ENCODE measurements at regions not wholly inside any gene's neighbourhood (a gene's known extent, or its start where the extent isn't known, plus 50 kb on each side); places are given as distances from the start of the nearest gene placed in this dataset.

GRCh38 chr16:59259074-59259949 is 525.2 kb upstream of the GOT2 start:
- in situ Hi-C loops (cut with HindIII; ENCODE audit: low sequenced_read_pairs): no loop called here
- DNase-seq (ENCODE audit: low spot score): no peak

GRCh38 chr16:59252317-59252716 is 518.2 kb upstream of the GOT2 start:
- in situ Hi-C loops (cut with HindIII; ENCODE audit: low sequenced_read_pairs): no loop called here
- no peak for DNase-seq (ENCODE audit: low spot score)

GRCh38 chr16:59249011-59249410 is 514.9 kb upstream of the GOT2 start:
- DNase-seq (ENCODE audit: low spot score): no peak
- in situ Hi-C loops (cut with HindIII; ENCODE audit: low sequenced_read_pairs): no loop called here

GRCh38 chr16:59242556-59242955 is 508.4 kb upstream of the GOT2 start:
- DNase-seq (ENCODE audit: low spot score): no peak
- in situ Hi-C loops (cut with HindIII; ENCODE audit: low sequenced_read_pairs): no loop called here

GRCh38 chr16:59238246-59238645 is 504.1 kb upstream of the GOT2 start:
- in situ Hi-C loops (cut with HindIII; ENCODE audit: low sequenced_read_pairs): no loop called here
- DNase-seq (ENCODE audit: low spot score): no peak

- DNase-seq (ENCODE audit: low spot score): no peak
- in situ Hi-C loops (cut with HindIII; ENCODE audit: low sequenced_read_pairs): no loop called here
Measured at GRCh38 chr16:59236804-59237458, 502.8 kb upstream of the GOT2 start.

GRCh38 chr16:59224401-59224800 is 490.3 kb upstream of the GOT2 start:
- in situ Hi-C loops (cut with HindIII; ENCODE audit: low sequenced_read_pairs): no loop called here
- no peak for DNase-seq (ENCODE audit: low spot score)

GRCh38 chr16:59220011-59220410 is 485.9 kb upstream of the GOT2 start:
- no peak for DNase-seq (ENCODE audit: low spot score)
- in situ Hi-C loops (cut with HindIII; ENCODE audit: low sequenced_read_pairs): no loop called here

- no peak for DNase-seq (ENCODE audit: low spot score)
- in situ Hi-C loops (cut with HindIII; ENCODE audit: low sequenced_read_pairs): no loop called here
Measured at GRCh38 chr16:59216291-59216690, 482.2 kb upstream of the GOT2 start.

GRCh38 chr16:59214455-59214854 is 480.3 kb upstream of the GOT2 start:
- no peak for DNase-seq (ENCODE audit: low spot score)
- in situ Hi-C loops (cut with HindIII; ENCODE audit: low sequenced_read_pairs): no loop called here

- in situ Hi-C loops (cut with HindIII; ENCODE audit: low sequenced_read_pairs): no loop called here
- no peak for DNase-seq (ENCODE audit: low spot score)
Measured at GRCh38 chr16:59213952-59214351, 479.8 kb upstream of the GOT2 start.

- DNase-seq (ENCODE audit: low spot score): no peak
- in situ Hi-C loops (cut with HindIII; ENCODE audit: low sequenced_read_pairs): no loop called here
Measured at GRCh38 chr16:59212492-59213024, 478.4 kb upstream of the GOT2 start.

- no peak for DNase-seq (ENCODE audit: low spot score)
- in situ Hi-C loops (cut with HindIII; ENCODE audit: low sequenced_read_pairs): no loop called here
Measured at GRCh38 chr16:59210955-59211541, 476.9 kb upstream of the GOT2 start.

- in situ Hi-C loops (cut with HindIII; ENCODE audit: low sequenced_read_pairs): no loop called here
- DNase-seq (ENCODE audit: low spot score): no peak
Measured at GRCh38 chr16:59205403-59205802, 471.3 kb upstream of the GOT2 start.

- no peak for DNase-seq (ENCODE audit: low spot score)
- in situ Hi-C loops (cut with HindIII; ENCODE audit: low sequenced_read_pairs): no loop called here
Measured at GRCh38 chr16:59204589-59204988, 470.5 kb upstream of the GOT2 start.

- in situ Hi-C loops (cut with HindIII; ENCODE audit: low sequenced_read_pairs): no loop called here
- DNase-seq (ENCODE audit: low spot score): no peak
Measured at GRCh38 chr16:59202233-59202862, 468.2 kb upstream of the GOT2 start.

GRCh38 chr16:59201821-59202220 is 467.7 kb upstream of the GOT2 start:
- in situ Hi-C loops (cut with HindIII; ENCODE audit: low sequenced_read_pairs): no loop called here
- DNase-seq (ENCODE audit: low spot score): no peak

- in situ Hi-C loops (cut with HindIII; ENCODE audit: low sequenced_read_pairs): no loop called here
- DNase-seq (ENCODE audit: low spot score): no peak
Measured at GRCh38 chr16:59201160-59201559, 467.0 kb upstream of the GOT2 start.

GRCh38 chr16:59198487-59198886 is 464.4 kb upstream of the GOT2 start:
- in situ Hi-C loops (cut with HindIII; ENCODE audit: low sequenced_read_pairs): no loop called here

GRCh38 chr16:59195242-59195641 is 461.1 kb upstream of the GOT2 start:
- in situ Hi-C loops (cut with HindIII; ENCODE audit: low sequenced_read_pairs): no loop called here
- no peak for DNase-seq (ENCODE audit: low spot score)

More at GRCh38 chr16:59198487-59198886, 464.4 kb upstream of the GOT2 start:
- no peak for DNase-seq (ENCODE audit: low spot score)
